T-helper 2 cell treated with Interferon-gamma antibody and Interleukin-4, amounts not matched to agents 100 ng/mL and 5 ng/mL, for 36 hours (primary cell): ENCODE measurements at regions not wholly inside any gene's neighbourhood (a gene's known extent, or its start where the extent isn't known, plus 50 kb on each side); places are given as distances from the start of the nearest gene placed in this dataset.

Experiments used
- intact Hi-C: fragments of 100-400 bp; cut with micrococcal nuclease; formaldehyde crosslinking; loops from one replicate; pipeline ENCODE4 v1.15.1; 2023

- intact Hi-C loops, result no loop called here
Measured at GRCh38 chr7:382043-382400, 92.1 kb downstream of the FOXL3 start.

DNA sequence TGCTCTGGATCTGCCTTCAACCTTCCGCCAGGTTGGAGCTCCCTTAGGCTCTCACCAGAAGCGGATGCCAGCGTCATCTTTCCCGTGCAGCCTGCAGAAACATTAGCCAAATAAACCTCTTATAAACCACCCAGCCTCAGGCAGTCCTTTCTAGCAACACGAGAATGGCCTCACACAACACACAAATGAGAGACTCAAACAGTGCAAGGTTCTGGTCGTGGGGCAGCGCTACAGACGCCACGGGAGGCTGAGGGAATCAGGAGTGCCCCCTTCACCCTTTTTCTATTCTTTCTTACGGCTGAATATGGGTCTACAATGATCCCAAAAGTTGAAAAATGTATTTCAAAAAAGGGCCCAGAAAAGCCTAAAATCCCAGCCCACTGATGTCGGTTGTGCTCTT lies 96.4 kb downstream of the FOXL3 start:
- intact Hi-C loops, result no loop called here

DNA sequence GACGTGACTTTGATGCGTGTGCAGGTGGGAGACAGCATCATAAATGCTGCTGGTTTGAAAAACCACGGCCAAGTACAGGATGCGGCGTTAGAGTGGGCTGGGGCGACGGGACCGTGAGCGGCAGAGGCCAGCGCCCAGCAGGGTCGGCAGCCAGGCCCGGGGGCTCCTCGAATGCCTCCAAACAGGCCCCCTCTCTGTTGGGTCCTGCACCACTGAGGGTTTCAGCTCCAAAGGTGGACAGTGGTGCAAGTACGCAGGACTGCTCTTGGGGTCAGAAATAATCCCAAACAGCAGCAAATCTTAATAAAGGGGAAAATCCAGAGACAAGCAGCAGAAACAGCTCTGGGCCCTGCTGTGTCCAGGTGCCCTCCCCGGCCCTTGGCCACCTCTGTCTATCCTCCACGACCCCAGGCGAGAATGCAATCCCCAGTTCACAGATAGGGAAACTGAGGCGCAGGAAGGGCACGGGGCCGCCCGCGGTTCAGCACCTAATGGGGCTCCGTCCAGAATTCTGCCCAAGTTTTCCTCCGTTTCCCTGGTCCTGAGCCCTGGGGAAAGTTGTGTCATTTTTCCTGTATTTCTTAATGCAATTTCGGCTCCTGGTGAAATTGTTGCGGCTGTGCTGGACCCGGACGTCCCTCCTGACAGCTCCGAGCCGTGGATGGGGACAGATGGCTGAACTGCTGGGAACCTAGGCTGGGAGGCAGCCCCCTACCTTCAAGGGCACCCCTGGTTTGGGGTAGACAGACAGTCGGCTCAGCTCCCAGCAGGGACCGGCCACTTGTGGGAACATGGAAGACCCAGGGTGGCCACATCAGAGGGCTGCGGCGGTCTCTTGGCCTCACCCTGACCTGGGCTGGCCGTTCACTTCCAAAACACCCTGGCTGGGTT lies 97.4 kb downstream of the FOXL3 start:
- intact Hi-C loops, result no loop called here

GRCh38 chr7:388023-388960 lies 98.3 kb downstream of the FOXL3 start:
- intact Hi-C loops, result no loop called here

- intact Hi-C loops, result no loop called here
Measured at GRCh38 chr7:388961-389701, 99.2 kb downstream of the FOXL3 start.

GRCh38 chr7:389911-390601 lies 100.1 kb downstream of the FOXL3 start:
- intact Hi-C loops, result no loop called here

GRCh38 chr7:390761-391410 lies 100.9 kb downstream of the FOXL3 start:
- intact Hi-C loops, result no loop called here

- intact Hi-C loops, result no loop called here
Measured at GRCh38 chr7:391411-391951, 101.5 kb downstream of the FOXL3 start.

GRCh38 chr7:391961-392524 lies 102.1 kb downstream of the FOXL3 start:
- intact Hi-C loops, result no loop called here

- intact Hi-C loops, result no loop called here
Measured at GRCh38 chr7:392822-393221, 102.9 kb downstream of the FOXL3 start.

GRCh38 chr7:395643-396042 lies 105.7 kb downstream of the FOXL3 start:
- intact Hi-C loops, result no loop called here

DNA sequence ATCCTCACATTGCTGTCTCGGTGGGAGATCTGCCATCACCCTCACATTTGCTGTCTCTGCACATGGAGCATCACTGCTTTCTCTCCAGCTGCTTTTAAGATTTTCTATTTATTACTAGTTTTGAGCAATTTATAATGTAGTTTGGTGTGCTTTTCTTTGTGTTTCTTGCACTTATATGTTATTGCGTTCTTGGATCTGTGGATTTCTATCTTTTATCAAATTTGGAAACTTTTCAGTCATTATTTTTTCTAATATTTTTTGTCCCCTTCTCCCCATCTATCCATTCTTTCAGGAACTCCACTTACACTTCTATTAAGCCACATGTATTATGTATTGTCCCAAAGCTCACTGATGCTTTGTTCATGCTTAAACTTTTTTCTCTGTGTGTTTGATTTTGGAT lies 108.9 kb downstream of the FOXL3 start:
- intact Hi-C loops, result no loop called here

- intact Hi-C loops, result no loop called here
Measured at GRCh38 chr7:400901-401485, 111.0 kb downstream of the FOXL3 start.

GRCh38 chr7:401495-401894 lies 111.5 kb downstream of the FOXL3 start:
- intact Hi-C loops, result no loop called here

DNA sequence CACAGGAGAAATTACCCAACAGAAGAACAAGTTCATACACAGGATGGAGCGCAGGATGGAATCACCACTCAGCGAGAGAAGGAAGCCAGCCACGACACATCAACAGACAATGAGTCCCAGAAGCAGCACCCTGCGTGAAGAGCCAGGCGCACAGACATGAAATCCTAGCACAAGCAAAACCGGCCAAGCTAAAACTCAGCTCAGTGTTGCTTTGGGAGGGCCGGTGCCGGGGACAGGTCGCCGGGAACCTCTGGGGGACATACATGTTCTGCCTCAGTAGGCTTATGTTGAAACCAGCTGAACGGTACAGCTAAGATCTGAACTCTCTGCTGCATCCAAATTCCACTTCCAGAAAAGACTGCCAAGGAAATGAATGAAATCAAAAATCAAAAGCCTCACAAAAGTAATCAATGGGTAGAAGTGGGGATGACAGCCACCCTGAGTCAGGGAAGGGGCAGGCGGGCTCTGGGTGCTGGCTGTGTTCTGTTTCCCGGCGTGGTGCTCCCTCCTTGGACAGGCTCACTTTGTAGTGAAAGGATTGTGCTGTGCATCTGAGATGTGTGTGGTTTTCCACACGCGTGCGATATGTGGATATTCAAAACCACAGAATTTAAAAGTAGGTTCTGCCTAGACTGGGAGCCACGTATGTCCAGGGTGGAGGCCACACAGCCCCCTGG lies 114.7 kb downstream of the PDGFA start:
- intact Hi-C loops, result no loop called here

DNA sequence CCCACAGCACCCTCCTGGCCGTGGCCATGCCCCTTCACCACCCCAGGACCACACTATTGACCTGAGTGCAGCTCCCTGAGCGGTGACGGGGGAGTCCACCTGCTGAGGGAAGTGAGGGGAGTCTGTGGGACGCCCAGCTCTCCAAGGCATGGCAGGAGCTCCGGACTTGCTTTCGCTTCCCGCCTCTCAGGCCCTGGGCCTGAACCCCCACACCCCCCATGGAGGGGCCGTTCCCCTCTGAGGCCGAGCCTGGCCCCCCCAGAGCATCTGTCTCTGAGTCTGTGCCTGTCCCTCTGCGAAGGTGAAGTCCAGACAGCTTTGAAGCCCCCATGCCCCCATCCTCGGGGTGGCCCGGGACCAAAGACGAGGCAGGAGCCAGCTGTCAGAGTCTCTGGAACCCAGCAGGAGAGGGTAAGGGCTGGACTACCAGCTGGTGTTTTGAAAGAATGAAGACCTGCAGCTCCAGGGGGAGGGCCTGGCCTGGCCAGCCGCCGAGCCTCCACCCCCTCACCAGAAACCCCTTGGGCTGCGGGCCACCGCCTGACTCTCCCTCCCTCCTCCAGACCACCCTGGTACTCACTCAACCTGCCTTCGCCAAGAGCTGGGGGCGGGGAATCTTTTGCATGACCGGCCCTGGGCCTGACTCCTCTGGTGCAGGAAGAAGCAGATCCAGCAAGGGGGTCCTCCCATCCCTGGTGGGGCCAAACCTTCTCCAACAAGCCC lies 114.0 kb downstream of the PDGFA start:
- intact Hi-C loops, result no loop called here

GRCh38 chr7:407721-408539 lies 111.7 kb downstream of the PDGFA start:
- intact Hi-C loops, result no loop called here
